ENCODE measurements at regions not wholly inside any gene's neighbourhood (a gene's known extent, or its start where the extent isn't known, plus 50 kb on each side); places are given as distances from the start of the nearest gene placed in this dataset.

DNA sequence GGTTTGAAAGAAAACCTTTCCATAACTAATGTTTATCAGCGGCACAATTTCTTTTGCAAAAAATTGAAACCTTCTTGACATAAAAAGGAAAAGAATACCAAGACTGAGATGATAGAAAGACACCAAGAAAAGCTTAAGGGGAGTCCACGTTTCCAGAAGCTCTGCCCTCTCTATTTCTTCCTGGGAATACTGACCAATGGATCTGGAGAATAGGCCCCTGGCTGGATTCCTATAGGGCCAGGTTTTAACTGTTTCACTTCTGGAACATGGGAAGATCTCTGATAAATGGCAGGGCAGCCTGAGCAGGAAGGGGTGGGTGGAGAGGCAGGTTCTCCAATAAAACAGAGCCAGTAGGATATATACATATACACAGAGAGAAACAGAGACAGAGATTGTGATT is 413.4 kb upstream of the JARID2 start:
- no peak for DNase-seq

DNA sequence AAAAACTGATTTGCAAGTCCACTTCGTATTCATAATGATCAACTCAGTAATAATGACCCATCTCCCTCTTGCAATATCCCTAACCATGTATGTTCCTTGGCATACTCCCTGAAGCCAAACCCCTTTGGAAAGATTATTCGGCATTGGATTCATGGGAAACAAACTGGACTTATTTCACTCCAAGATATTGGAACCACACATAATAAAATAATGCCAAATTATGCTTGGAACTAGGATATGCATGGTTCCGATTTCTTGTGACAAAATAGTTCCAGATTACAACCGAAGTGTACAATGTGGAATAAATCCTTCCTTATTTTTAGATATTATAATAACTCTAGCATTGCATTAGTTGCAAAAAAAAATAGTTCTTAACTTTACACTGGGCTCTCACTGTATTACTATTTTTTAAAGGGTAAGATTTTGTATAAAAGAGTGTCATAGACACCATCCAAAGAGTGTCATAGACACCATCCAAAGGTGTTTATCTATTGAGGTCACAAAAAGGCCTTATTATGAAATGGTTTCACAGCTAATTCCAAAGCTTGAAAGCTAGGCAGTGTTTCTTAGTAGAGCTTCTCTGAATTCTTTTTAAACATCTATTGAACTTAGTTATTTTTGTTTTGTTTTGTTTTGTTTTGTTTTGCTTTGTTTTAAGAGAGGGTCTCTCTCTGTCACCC is 410.9 kb upstream of the JARID2 start:
- no peak for DNase-seq

DNA sequence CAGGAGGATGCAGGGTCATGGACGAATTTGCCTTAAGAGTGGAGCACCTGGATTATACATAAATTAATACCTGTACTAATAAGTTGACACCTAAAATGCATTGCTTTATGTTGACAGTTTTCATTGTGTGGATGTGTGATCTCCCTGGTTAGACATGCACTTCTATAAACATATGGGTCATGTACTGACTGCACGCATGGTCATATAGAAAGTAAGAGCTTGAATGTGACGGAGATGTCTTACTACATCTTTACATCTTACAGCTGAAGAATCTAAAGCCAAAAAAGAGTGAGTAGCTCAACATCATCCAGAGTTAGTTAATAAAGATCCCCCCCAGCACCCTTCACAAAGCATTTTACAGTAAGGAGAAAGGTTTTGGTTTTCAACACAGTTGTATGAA is 408.4 kb upstream of the JARID2 start:
- DNase-seq: no peak

DNA sequence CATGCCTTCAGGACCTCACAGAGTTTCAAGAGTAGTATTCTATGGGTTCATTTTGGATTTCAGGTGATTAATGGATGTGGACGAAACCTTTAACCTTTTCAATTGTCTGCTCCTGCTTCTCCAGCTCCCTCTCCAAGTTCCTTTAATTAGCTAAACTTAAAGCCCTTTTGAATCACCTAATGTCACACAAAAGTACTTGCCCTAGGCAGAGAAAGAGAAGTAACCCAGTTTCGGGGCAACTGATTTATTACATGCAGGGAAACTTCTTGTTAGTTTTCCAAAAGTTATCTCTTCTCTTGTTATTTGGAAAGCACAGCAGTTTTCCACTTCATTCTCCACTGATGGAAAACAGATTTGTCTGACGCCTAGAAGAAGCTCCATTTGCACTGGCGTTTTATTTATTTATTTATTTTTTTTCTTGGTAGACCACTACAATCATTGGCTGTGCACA is 407.7 kb upstream of the JARID2 start:
- DNase-seq: no peak

DNA sequence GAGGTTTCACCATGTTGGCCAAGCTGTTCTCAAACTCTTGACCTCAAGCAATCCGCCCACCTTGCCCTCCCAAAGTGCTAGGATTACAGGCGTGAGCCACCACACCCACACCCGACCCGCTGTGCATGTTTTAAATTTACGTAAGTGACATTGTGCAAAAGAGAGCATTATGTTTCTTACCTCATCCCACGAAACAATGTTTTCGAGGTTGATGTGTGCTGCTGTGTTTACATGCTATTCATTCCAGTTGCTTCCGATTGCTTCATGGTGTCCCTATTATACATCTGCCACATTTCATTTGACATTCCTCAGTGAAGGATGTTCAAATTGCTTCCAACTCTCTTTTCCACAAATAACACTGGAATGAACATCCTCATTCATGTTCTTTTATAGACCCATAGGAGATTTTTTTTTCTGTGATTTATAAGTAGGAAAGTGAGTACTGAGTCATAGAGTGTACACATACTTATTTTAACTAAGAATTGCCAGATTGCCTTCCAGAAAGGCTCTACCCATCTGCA is 403.9 kb upstream of the JARID2 start:
- no peak for DNase-seq

DNA sequence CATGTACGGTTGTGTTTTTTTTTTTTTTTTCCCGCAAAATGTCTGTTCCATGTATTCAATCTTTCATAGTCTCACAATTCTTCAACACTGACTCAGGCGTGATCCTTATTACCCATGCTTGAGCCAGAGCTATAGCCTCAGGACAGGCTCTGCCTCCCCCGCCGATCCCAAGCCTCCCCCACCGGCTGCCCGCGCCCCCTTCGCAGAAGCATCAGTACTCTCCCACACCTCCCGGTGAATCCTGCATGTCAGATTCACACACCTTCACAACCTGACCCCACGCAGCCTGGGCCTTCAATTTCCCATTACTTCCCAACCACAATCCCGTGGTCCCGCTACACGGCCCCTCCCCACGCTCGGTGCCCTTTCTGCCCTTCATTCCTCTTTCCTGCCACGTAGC is 401.5 kb upstream of the JARID2 start:
- no peak for DNase-seq

DNA sequence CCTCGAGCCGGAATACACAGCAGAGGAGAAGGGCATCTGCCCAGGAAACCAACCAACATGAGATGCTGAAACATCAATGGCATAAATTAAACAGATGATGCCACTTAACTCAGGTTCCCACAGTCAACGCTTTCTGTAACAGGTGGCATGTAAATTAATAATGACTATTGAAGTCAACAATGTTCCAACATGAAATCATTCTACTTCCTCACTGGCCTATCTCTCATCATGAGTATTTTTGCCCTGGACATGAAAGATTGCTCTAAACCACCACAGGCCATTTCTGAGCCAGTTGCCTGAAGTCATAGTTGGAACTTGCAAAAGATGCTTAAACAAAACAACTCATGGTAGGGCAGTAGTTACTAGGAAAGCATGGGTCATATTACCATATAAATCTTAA is 397.9 kb upstream of the JARID2 start:
- no peak for DNase-seq

DNA sequence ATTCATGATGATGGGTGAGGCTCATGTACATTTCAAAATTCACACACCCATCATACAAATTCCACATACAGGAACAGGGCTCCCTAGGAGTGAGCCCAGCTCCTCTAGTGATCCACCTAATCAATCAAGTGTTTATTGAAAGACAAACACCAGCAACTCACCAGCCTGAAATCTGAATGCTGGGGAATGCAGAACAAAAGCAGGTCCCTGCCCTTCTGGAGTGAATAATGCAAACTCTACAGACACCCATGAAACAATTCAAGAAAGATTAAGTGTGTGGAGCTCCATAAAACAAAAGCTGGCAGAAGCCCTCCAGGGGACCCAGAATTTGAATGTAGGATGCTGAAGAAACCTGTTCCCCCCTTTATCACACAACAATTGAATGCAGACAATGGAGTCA is 396.7 kb upstream of the JARID2 start:
- no peak for DNase-seq

DNA sequence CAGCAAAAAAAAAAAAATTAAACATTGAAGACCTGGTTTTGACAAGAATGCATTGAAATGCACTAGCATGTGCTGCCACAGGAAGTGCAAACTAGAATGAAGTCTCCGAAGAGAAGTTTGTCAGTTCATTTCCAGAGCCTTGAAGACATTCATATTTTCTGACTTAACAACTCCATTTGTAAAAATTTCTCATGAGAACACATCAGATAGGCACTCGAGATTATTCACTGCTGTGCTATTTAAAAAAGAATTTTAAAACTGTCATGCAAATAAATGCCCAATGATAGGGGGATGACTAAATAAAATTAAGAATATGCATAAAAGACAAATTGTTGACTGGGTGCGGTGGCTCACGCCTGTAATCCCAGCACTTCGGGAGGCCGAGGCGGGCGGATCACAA is 394.6 kb upstream of the JARID2 start:
- DNase-seq: no peak

DNA sequence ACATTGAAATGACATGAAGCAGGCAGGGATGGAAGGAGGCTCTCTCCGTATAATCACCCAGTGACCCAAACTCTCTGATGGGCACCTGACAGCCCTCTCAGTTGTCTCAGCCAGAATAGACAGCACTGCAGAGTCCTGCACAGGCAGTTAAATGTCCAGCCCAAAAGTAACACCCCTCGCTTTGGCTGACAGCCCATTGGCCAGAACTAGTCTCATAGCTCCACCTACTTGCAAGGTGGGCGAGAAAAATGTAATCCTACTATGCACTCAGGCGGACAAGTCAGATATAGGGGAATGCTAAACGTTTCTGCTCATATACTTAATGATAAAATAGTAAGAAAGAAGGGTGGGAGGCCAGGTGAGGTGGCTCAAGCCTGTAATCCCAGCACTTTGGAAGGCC is 393.5 kb upstream of the JARID2 start:
- no peak for DNase-seq

DNA sequence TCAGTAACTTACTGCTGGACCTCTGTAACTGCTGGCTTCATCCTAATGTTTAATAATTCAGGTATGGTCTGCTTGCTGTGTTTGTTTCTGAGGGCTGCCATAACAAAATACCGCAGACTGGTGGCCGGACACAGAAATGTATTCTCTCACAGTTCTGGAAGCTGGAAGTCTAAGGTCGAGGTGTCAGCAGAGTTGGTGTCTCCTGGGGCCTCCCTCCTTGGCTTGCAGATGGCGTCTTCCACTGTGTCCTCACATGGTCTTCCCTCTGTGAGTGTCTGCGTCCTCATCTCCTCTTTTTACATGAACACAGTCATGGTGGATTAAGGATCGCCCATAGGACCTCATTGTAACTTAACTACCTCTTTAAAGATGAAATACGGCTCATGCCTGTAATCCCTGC is 389.7 kb upstream of the JARID2 start:
- DNase-seq: no peak

DNA sequence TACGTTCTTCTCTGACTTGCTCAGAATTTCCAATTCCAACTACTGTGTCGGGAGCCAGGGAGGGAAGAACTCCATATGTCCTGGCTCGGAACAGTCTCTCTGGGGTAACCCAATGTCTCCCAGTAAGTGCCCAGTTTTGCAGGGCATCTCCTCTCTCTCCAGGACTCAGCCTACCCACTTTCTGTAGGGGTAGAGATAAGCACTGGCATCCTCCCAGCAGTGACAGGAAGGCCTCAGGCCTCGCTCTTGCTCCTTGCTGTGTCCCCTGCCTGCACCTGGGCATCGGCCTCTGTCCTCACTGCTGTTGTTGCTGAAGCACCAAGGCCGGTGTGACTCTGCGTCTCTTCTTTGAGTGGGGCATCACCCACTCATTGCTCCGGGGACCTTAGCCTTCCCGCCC is 388.9 kb upstream of the JARID2 start:
- DNase-seq: no peak

DNA sequence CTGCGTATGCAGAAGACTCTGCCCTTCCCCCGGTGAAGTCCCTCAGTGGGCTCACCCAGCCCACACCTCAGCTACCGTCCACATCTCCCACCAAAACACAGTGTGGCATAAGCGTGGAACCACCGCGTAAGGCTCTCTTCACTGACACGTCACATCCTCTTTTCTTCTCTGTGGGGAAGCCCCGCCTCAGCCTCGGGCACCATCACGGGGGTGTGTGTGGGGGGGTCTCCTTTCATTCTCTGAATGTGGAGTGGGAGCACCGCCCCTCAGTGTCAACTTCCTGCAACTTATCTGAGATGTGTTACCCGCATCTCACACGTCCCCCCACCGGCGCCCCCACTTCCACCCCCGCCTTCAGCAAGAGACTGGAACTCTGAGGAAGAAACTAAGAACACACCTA is 388.4 kb upstream of the JARID2 start:
- no peak for DNase-seq

DNA sequence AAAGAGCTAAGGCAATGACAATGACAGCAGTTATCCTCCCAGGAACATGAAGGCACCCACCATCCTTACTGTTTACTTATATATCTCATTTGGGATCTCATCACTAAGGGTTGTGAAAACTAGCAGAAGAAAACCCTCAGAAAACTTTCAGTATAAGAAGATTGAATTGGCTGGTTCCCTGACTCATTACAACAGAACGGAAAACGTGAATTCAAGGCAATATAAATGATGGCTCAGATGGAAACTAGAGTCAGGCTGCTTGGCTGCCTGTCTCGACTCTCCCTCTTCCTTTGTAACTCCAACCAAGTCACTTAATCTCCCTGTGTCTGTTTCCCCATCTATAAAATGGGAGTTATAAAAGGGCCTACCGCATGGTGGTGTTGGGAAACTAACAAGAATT is 387.1 kb upstream of the JARID2 start:
- no peak for DNase-seq

DNA sequence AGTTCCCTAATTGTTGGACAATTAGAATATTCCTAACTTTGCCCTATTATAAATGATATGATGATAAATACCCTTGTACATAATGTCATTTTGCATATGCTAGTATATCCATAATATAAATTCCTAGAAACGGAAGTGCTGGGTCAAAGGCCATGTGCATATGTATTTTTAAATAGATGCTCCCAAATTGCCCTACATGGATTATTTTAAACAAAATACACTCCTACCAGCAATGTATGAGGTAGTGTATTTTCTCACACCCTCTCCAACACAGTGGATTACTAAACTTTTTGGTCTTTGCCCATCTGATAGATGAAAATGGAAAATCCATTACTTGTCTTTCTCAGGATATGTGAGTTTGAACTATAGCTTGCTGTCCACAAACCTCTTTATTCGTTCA is 385.1 kb upstream of the JARID2 start:
- DNase-seq: no peak

DNA sequence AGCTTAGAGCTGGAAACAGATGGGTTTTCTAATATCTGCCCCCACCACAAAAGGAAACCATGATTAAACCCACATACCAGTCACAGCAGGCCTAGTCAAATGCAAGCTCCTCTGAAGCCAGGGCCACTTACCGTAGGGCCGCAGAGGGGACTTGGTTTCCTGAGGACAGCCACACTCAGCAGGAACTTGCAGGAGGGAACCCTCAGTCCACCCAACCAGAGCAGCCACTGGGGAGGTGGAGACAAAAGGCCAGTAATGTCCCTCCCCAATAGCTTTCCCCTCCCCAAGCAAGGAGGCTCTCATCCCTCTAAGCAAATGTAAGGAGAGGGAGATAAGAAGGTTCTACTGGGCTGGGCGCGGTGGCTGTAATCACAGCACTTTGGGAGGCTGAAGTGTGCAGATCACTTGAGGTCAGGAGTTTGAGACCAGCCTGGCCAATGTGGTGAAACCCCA is 384.4 kb upstream of the JARID2 start:
- no peak for DNase-seq

DNA sequence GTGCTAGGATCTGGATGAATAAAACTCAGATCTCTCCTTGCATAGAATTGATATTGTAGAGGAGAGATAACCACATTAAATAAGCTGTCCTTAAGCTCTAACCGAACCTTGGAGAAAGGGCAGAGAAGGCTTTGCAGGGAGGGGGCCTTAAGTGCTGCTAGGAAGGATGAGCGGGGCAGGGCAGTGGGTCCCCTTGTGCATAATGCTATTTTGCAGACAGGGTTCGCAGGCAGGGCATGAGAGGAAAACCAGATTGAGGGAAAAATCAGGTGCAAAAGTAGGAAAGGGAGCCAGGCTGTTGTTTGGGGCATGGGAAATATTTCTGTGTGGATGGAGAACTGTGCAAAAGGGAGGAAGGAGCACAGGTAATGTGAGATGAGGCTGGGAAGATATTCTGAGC is 383.0 kb upstream of the JARID2 start:
- no peak for DNase-seq

DNA sequence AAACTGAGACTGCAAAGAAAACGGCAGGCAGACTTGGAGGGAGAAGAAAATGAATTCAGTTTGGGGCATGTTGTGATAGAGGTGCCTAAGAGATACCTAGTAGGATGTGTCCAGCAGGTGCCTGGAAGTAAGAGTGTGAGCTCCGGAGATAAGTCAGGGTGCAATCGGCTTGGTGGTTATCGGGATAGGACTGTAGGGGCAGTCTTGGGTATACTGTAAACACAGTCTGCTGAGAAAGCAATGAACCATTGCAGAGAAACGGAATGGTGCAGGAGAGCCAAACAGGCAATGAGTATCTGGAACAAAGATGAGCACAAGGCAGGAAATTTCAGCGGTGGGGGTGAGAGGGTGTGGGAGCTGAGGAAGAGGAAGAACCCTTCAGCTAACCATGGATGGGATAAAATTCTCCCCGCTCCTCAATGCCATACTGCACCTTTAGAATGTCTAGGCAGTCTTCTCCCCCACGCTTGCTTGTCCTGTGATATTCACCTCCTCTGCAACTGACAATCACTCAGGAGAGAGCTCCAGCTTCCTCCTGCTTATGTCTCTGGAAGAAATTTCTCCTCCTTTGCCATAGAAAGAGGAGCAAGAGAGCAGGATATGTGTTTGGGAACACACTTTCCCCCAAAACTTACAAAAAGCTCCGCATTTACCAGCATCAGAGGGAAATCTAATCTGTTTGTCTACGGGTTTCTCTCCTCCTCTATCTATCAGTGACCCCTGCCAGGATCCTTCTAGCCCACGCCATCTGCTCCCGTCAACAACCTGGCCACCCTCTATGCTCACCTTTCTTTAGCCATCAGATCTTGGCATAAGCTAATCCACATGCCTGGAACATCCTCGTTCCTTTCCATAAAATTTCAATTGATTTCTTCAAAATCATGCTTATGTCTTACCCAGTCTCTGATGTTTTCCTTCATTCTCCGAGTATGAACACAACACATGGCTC is 381.7 kb upstream of the JARID2 start:
- no peak for DNase-seq

DNA sequence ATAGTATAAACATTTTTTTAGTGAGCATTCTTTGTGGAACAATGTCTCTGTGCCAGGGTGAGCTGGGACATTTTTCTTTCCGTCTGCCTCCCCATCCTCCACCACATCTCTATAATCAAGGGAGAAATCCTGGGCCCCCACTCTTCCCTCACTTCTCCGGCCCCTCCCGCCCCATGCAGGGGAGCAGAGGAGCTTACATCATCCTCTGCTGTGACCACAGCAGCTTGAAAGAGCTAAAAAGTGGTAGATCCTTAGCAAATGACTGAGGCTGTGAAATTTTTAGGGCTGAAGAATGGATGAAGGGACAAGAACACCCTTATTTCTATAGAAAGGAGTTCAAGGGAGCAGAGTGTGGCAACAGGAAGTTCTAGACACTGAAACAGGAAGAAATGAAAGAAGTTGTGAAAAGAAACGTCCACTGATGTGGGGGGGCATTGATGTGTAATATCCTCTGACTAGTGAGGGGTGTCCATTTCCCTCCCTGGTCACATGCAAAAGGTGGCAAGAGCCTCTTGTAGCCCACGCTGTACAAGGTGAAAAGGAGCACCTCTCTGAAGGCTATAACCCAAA is 380.3 kb upstream of the JARID2 start:
- no peak for DNase-seq

DNA sequence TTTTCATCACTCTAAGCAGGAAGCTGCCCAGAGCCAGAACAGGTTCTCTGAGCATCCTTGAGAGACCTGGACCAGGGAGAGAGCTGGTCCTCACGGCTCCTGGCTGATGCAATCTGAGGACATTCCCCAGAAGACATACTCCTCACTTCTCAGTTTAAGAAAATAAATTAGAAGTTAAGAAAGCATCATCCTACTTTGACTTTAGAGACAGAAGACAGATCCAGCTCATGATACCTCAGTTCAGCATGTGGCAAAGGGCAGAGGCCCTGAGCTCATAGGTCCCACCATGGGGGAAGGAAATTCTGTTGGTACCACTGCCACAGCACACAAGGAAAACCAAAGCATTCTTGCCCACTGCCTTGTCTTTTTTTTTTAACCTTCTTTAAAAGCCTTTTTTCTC is 378.1 kb upstream of the JARID2 start:
- no peak for DNase-seq

DNA sequence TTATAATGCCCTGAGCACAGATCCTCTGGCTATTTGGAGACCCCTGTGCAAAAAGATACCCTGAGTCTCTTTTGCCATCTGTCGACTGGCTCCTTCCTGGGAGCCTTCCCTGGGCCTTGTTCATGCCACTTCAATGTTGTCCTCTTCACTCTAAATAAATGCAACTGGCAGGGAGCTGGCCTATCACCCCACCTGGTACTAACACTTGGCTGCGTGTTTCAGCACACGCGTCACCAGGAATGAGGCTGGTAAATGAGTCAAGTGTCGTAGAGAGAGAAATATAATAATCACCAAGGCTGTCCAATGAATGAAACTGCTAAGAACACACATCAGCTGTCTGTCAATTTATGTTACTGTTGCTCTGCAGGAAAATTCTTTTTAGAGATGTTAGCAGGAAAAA is 374.6 kb upstream of the JARID2 start:
- no peak for DNase-seq

DNA sequence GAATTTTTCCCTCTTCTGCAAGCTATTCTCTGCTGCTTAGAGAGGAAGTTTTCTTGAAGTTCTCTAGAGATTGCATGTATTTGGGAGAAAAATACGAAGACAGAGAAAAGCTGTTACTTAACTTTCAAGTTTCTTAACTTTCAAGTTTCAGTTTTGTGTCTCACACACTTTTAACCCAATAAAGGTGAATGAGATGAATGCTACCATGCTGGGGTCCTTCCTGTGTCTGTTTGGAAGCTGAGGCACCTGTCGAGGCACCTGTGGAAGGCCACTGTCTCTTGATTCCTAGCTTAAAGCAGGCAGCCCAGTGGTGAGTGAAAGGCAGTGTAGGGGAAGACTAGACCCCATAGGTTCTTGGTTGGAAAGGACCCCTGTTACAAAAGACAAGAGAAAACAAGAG is 372.8 kb upstream of the JARID2 start:
- DNase-seq: no peak

DNA sequence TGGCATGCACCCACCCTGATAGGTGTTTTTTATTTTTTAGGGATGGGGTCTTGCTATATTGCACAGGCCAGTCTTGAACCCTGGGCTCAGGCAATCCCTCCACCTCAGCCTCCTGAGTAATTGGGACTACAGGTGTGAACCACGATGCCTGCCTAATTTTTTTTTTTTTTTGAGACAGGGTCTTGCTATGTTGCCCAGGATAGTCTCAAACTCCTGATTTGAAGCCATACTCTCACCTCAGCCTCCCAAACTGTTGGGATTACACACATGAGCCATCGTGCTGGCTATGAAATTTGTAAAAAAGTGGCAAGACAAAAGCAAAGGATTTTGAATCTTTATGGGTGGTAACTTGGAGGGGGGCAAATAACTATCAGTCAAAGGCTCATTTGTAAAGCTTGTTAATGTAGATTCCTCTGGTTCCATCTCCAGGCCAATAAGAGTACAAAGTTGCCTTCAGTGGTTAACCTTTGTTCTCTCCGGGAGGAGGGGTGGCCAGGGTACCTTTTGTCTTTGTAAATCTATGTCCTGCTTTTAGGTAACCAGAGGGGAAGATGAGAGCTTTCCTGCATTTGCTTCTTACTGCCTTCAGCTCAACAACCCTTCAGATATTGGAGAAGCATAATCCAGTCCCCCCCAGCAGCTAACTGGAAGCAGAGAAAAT is 372.0 kb upstream of the JARID2 start:
- no peak for DNase-seq

Data from KG1 (cell line).